Right lobe of liver (tissue), 6 donors: ENCODE measurements at regions not wholly inside any gene's neighbourhood (a gene's known extent, or its start where the extent isn't known, plus 50 kb on each side); places are given as distances from the start of the nearest gene placed in this dataset.
"Not testable (repeated sequence)": the region's sequence is repeated elsewhere in the genome, so short reads cannot be mapped to it uniquely, and the experiment has no call there.

Experiments
- ATAC-seq, 4 donors: fragments of 200-7000 bp; cut with Tn5 transposase; one replicate each; pipeline ENCODE4 v1.9.1; 2020; ENCODE audit warnings: mild to moderate bottlenecking in 4 of 4, moderate library complexity in 4 of 4
- DNase-seq, 3 donors: peaks; one replicate each; pipeline ENCODE4 v3.0.0-alpha.2; 2020
- H3K27ac ChIP-seq, 3 donors: fragments of 200-600 bp; one replicate each; pipeline ENCODE4 v1.8.0; 2022
- H3K27me3 ChIP-seq, 2 donors: fragments of 200-600 bp; one replicate each; pipeline ENCODE4 v1.8.0; 2022
- H3K36me3 ChIP-seq, 4 donors: fragments of 200-600 bp; sonication (generic) in 1 of 4; one replicate each; pipeline versions ENCODE4 v1.5.1 to v1.8.0; 2017 to 2022; ENCODE audit warnings: control low read depth in 1 of 4
- H3K4me1 ChIP-seq, 4 donors: fragments of 200-600 bp; sonication (generic) in 1 of 4; one replicate each; pipeline versions ENCODE4 v1.5.1 to v1.8.0; 2017 to 2022; ENCODE audit warnings: control low read depth in 1 of 4
- H3K4me3 ChIP-seq, 3 donors: fragments of 200-600 bp; one replicate each; pipeline ENCODE4 v1.8.0; 2022
- H3K9me3 ChIP-seq, 4 donors: fragments of 200-600 bp; sonication (generic) in 1 of 4; one replicate each; pipeline versions ENCODE4 v1.5.1 to v1.8.0; 2017 to 2022; ENCODE audit warnings: control low read depth in 1 of 4
- POLR2A ChIP-seq: fragments of 450-650 bp; IDR thresholded peaks from one replicate; pipeline ENCODE4 v1.6.1; 2017; ENCODE audit warnings: antibody characterized with exemption, mild to moderate bottlenecking
- WGBS: methylation state at CpG from one replicate; pipeline ENCODE4 v1.1.6; 2018; ENCODE audit warnings: low coverage, low lambda C conversion rate; ENCODE audit not compliant: insufficient coverage; ENCODE audit errors: missing lambda C conversion rate; 5-methylcytosine and 5-hydroxymethylcytosine counted together
- intact Hi-C, 2 donors: fragments of 100-400 bp; cut with DNase I; formaldehyde crosslinking; loops; one replicate each; pipeline versions ENCODE4 v1.11.2 to v1.14.1; 2022
- TF ChIP-seq, protein P1 (sequence below), 4 donors: fragments of 200-600 bp in 3 of 4; fragments of 450-650 bp in 1 of 4; IDR thresholded peaks; one replicate each; pipeline versions ENCODE4 v1.5.1 to v1.8.0; 2016 to 2022; ENCODE audit warnings: antibody characterized with exemption in 4 of 4, mild to moderate bottlenecking in 2 of 4
- donor health status: DM: no; HTN: yes; CAD: no.
- donor health status: DM: no; HTN: no; CAD: no.
- donor health status: DM: no; HTN: no; CAD: no.
- donor health status: DM: no; HTN: yes; CAD: no.
- donor health status: DM: no; HTN: yes; CAD: no.

DNA sequence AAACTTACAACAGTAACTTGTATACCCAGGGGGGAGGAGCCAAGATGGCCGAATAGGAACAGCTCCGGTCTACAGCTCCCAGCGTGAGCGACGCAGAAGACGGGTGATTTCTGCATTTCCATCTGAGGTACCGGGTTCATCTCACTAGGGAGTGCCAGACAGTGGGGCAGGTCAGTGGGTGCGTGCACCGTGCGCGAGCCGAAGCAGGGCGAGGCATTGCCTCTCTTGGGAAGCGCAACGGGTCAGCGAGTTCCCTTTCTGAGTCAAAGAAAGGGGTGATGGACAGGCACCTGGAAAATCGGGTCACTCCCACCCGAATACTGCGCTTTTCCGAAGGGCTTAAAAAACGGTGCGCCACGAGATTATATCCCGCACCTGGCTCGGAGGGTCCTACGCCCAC lies 278.8 kb downstream of the FAM47B start:
- intact Hi-C loops, H3K9me3 ChIP-seq, H3K27me3 ChIP-seq, ATAC-seq, H3K4me3 ChIP-seq, H3K27ac ChIP-seq, H3K36me3 ChIP-seq, H3K4me1 ChIP-seq, DNase-seq: not testable (repeated sequence)
- WGBS = 70% methylated on average over 7 of the region's 26 CpGs

DNA sequence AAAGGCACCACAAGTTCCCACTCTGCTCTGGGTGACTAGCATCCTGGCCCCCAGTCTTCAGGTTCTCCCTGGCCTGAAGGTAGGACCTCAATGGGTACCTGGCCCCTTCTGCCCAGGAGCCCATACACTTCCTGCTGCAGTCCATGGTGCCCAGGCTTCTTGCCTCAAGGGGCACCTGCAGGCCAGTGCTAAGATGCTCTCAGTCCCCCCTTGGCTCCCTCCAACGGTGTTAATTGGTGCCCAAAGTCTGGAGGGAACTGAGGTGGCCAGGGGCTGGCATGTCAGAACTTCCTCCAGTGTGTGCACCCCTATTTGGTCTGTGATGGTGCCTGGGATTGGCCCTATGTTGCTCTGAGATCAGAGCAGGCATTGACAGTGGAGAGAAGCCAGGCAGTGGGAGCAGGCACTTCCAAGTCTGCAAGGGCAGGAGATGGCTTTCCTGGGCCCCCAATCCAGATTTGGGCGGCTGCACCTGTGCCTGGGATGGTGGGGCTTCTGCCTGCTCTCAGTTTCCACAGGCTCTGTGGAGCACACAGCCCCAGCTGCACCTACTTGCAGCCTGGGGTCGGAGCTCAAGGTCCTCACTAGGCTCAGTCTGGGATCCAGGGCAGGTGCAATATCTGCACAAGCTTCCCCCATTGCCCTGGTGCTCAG lies 301.6 kb downstream of the FAM47B start:
- no peaks in the 10 kb centered on the region for H3K36me3 ChIP-seq
- intact Hi-C loops = no loop called here
- TF ChIP-seq, protein P1, sequence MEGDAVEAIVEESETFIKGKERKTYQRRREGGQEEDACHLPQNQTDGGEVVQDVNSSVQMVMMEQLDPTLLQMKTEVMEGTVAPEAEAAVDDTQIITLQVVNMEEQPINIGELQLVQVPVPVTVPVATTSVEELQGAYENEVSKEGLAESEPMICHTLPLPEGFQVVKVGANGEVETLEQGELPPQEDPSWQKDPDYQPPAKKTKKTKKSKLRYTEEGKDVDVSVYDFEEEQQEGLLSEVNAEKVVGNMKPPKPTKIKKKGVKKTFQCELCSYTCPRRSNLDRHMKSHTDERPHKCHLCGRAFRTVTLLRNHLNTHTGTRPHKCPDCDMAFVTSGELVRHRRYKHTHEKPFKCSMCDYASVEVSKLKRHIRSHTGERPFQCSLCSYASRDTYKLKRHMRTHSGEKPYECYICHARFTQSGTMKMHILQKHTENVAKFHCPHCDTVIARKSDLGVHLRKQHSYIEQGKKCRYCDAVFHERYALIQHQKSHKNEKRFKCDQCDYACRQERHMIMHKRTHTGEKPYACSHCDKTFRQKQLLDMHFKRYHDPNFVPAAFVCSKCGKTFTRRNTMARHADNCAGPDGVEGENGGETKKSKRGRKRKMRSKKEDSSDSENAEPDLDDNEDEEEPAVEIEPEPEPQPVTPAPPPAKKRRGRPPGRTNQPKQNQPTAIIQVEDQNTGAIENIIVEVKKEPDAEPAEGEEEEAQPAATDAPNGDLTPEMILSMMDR (IDR thresholded peaks at IDR 0.05) = no peak
- no peak for TF ChIP-seq POLR2A
- H3K27ac ChIP-seq = no peak overlapping the region
- DNase-seq (no peak), ATAC-seq (peak in 1 of 4 donors; percentile 31)
- H3K9me3 ChIP-seq = no peaks in the 10 kb centered on the region
- no peaks in the 10 kb centered on the region for H3K4me1 ChIP-seq
- H3K4me3 ChIP-seq = no peak overlapping the region
- 33% methylated on average over 1 of the region's 3 CpGs for WGBS
- no peaks in the 10 kb centered on the region for H3K27me3 ChIP-seq

DNA sequence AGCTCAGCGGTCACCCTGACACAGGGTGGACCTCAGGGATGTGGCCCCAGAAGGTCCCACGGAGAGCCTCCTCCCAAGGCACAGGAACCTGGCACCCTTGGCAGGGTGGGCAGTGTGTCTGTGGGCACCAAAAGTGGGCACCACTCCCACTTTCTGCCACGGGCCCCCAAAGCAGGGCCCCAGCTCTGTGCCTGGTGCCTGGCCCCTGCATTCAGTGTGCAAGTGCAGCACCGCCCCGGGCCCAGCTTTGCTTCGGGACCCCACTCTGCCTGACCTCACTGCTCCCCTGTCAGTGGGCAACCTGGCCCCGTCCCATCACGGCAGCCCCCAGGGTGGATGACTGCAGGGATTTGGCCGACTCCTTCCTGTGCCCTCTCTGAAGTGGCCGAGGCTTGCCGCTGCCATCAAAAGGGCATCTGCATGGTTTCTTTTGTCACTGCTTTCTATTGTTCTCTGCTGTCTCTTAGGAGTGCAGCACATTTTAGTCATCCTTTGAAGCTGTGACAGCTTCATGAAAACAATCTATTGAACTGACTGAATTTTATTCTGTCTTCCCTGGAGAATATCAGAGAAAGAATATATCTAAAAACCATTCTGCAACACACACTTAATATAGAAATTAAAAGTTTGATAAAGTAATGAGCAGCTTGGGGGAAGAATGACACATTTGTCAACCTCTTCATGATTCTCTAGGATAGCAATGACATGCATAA lies 302.4 kb downstream of the FAM47B start:
- WGBS = 70% methylated on average over 5 of the region's 11 CpGs
- no peaks in the 10 kb centered on the region for H3K4me1 ChIP-seq
- ATAC-seq (peak in 1 of 4 donors; percentile 44), DNase-seq (no peak)
- H3K36me3 ChIP-seq = no peaks in the 10 kb centered on the region
- TF ChIP-seq, protein P1 (IDR thresholded peaks at IDR 0.05) = no peak
- H3K27me3 ChIP-seq = no peaks in the 10 kb centered on the region
- no peak overlapping the region for H3K27ac ChIP-seq
- H3K4me3 ChIP-seq = no peak overlapping the region
- intact Hi-C loops = no loop called here
- H3K9me3 ChIP-seq = no peaks in the 10 kb centered on the region

DNA sequence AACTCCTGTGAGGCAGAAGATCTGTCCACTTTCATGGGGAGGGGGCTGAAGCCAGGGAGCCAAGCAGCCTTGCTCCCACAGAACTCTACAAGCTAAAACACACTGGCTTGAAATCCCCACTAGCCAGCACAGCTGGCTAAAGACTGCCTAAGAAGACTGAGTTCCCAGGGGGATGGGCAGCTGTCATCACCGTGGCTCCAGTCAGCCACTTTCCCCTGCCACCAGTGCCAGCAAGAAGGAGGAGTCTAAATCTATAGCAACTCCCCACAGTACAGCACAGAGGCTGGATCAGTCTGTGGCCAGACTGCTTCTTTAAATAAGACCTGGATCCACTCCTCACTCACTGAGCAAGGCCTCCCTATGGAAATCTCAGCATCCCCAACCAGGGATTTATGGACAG lies 308.6 kb downstream of the FAM47B start:
- Histone ChIP-seq H3K9me3 (no peaks in the 10 kb centered on the region), H3K4me1 (no peaks in the 10 kb centered on the region), H3K4me3 (no peak overlapping the region), H3K27ac (no peak overlapping the region), H3K27me3 (no peaks in the 10 kb centered on the region), H3K36me3 (no peaks in the 10 kb centered on the region)
- intact Hi-C loops = no loop called here
- ATAC-seq (no peak), DNase-seq (no peak)
- 0% methylated on average over 1 of the region's 1 CpG for WGBS
- TF ChIP-seq POLR2A = no peak
- TF ChIP-seq, protein P1 (IDR thresholded peaks at IDR 0.05) = no peak

DNA sequence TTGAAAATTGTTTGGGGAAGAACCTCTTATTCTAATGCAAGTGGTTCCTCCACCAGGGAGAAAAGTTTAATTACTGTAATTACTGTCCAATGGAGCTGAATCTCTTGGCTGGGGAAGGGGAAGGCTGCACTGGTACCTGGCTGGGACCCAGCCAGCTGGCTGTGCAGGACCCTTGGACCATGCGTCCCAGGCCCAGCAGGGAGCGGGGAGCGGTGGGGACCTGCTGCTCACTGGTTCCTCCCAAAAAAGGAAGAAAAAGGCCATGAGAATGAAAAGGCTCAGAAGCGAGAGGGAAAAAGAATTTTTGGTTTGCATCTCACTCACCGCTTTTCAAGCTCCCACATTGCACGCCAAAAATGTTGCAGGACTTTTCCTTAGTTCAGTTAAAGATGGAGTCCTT lies 333.5 kb downstream of the FAM47B start:
- 78% methylated on average over 6 of the region's 6 CpGs for WGBS
- Histone ChIP-seq H3K36me3 (no peaks in the 10 kb centered on the region), H3K4me3 (no peak overlapping the region), H3K4me1 (no peaks in the 10 kb centered on the region), H3K9me3 (no peaks in the 10 kb centered on the region), H3K27me3 (no peaks in the 10 kb centered on the region), H3K27ac (no peak overlapping the region)
- no peak for ATAC-seq
- no peak for DNase-seq
- TF ChIP-seq, protein P1 (IDR thresholded peaks at IDR 0.05) = no peak
- TF ChIP-seq POLR2A = no peak
- intact Hi-C loops = no loop called here
